ENCODE measurements at regions not wholly inside any gene's neighbourhood (a gene's known extent, or its start where the extent isn't known, plus 50 kb on each side); places are given as distances from the start of the nearest gene placed in this dataset.
A peak's percentile ranks its signal among the peaks of the same experiment; 100 is the strongest.

GRCh38 chr4:145299380-145300076, 119.1 kb upstream of the OTUD4 start:
- Mint-ChIP-seq H3K4me3 (no peak overlapping the region), H3K27me3 (peaks cover 6 to 17% of the 10 kb centered on the region in 2 donors), H3K27ac (no peak overlapping the region), H3K9me3 (no peaks in the 10 kb centered on the region), H3K4me1 (ENCODE audit: low read depth in 2 of 2) (no peaks in the 10 kb centered on the region), H3K36me3 (no peaks in the 10 kb centered on the region)
- DNase-seq (ENCODE audit: low spot score), result no peak
- ATAC-seq, result no peak

DNA sequence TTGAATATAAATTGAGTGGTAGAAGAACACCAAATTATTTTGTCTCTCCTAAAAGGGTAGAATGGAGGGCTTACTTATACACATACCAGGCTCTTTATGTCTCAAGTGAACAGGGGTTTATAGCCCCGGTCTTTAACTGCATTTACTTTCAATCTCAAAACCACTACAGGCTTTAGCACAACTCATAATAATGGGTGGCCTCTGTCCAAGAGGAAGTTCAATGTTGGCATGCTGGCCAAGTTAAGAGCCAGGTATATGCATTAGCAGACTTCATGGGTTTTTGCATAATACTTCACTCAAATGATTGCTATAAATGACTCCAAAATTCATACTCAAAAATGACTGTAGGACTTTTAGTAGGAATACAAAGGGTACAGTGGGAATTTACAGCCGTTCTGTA, 118.5 kb upstream of the OTUD4 start:
- ATAC-seq (no peak), DNase-seq (ENCODE audit: low spot score) (no peak)
- Mint-ChIP-seq H3K36me3 (no peaks in the 10 kb centered on the region), H3K27ac (no peak overlapping the region), H3K27me3 (peaks cover 8 to 23% of the 10 kb centered on the region in 2 donors), H3K4me1 (ENCODE audit: low read depth in 2 of 2) (no peaks in the 10 kb centered on the region), H3K4me3 (no peak overlapping the region), H3K9me3 (no peaks in the 10 kb centered on the region)

GRCh38 chr4:145297556-145297955, 117.2 kb upstream of the OTUD4 start:
- H3K36me3 Mint-ChIP-seq, result no peaks in the 10 kb centered on the region
- no peaks in the 10 kb centered on the region for H3K9me3 Mint-ChIP-seq
- H3K27ac Mint-ChIP-seq, result no peak overlapping the region
- peaks cover 8 to 23% of the 10 kb centered on the region in 2 donors for H3K27me3 Mint-ChIP-seq
- no peak for DNase-seq (ENCODE audit: low spot score)
- no peak for ATAC-seq
- no peak overlapping the region for H3K4me3 Mint-ChIP-seq
- H3K4me1 Mint-ChIP-seq (ENCODE audit: low read depth in 2 of 2), result no peaks in the 10 kb centered on the region

- DNase-seq (ENCODE audit: low spot score) (no peak), ATAC-seq (no peak)
- Mint-ChIP-seq H3K27me3 (peaks cover 13 to 31% of the 10 kb centered on the region in 2 donors), H3K4me3 (no peak overlapping the region), H3K4me1 (ENCODE audit: low read depth in 2 of 2) (no peaks in the 10 kb centered on the region), H3K36me3 (no peaks in the 10 kb centered on the region), H3K27ac (no peak overlapping the region), H3K9me3 (no peaks in the 10 kb centered on the region)
These were observed 115.2 kb upstream of the OTUD4 start for GRCh38 chr4:145295547-145295946.

DNA sequence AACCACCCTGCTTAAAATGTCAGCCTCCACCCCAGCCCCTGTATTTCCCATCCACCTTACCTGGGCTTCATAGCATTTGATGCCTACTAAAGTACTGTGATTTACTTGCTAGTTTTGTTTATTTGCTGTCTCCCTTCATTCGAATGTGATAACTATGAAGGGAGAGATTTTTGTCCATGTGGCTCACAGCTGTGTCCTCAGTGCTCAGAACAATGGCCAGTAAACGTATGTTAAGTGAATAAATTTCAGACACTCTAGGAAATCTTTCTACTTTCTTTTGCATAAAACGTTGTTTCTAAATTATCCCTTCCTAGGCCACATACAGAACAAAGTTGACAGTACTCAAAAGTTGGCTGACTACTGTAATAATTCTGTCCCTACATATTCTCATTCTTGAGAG, 114.7 kb upstream of the OTUD4 start:
- DNase-seq (ENCODE audit: low spot score) (no peak), ATAC-seq (no peak)
- Mint-ChIP-seq H3K27ac (no peak overlapping the region), H3K4me1 (ENCODE audit: low read depth in 2 of 2) (no peaks in the 10 kb centered on the region), H3K4me3 (no peak overlapping the region), H3K9me3 (no peaks in the 10 kb centered on the region), H3K27me3 (peaks cover 13 to 31% of the 10 kb centered on the region in 2 donors), H3K36me3 (no peaks in the 10 kb centered on the region)

GRCh38 chr4:145293658-145294057, 113.3 kb upstream of the OTUD4 start:
- Mint-ChIP-seq H3K9me3 (no peaks in the 10 kb centered on the region), H3K27me3 (peaks cover 14 to 34% of the 10 kb centered on the region in 2 donors), H3K27ac (no peak overlapping the region), H3K36me3 (no peaks in the 10 kb centered on the region), H3K4me3 (no peak overlapping the region), H3K4me1 (ENCODE audit: low read depth in 2 of 2) (no peaks in the 10 kb centered on the region)
- ATAC-seq, result no peak
- no peak for DNase-seq (ENCODE audit: low spot score)

- Mint-ChIP-seq H3K4me1 (ENCODE audit: low read depth in 2 of 2) (no peaks in the 10 kb centered on the region), H3K36me3 (no peaks in the 10 kb centered on the region), H3K4me3 (no peak overlapping the region), H3K27ac (no peak overlapping the region), H3K27me3 (peaks cover 19 to 39% of the 10 kb centered on the region in 2 donors), H3K9me3 (no peaks in the 10 kb centered on the region)
- DNase-seq (ENCODE audit: low spot score) (no peak), ATAC-seq (no peak)
These were observed 110.6 kb upstream of the OTUD4 start for GRCh38 chr4:145290955-145291354.

DNA sequence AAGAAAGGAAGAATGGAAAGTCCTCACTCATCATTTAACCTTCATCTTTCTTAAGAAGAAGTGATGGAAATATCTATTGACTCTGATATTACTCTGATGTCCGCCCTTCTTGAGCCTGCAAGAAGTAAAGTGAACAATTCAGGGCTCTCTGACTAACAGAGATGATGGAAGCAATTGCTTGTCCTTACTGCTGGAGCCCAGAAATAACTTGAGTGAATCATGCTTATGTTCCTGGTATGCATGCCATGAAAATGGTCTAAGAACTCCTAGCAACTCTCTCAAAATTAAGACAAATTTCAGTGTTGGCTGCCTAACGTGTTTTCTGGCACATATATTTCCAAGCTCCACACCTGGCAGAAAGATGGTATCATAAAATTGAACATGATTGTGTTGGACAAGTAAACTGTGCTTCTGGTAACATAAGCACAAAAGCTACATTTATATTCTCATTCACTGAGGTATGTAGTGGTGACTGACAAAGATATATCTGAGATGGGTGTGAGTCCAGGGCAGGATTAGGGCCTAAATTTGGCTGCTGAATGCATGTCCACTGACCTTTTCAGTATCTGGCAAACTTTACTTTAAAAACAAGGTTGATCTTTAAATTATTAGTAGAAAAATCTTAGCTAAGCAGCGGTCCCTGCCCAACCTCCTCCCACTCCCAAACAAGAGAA, 109.2 kb upstream of the OTUD4 start:
- Mint-ChIP-seq H3K27ac (no peak overlapping the region), H3K4me1 (ENCODE audit: low read depth in 2 of 2) (no peaks in the 10 kb centered on the region), H3K9me3 (no peaks in the 10 kb centered on the region), H3K4me3 (no peak overlapping the region), H3K36me3 (no peaks in the 10 kb centered on the region), H3K27me3 (peaks cover 21 to 31% of the 10 kb centered on the region in 2 donors)
- ATAC-seq (no peak), DNase-seq (ENCODE audit: low spot score) (no peak)

DNA sequence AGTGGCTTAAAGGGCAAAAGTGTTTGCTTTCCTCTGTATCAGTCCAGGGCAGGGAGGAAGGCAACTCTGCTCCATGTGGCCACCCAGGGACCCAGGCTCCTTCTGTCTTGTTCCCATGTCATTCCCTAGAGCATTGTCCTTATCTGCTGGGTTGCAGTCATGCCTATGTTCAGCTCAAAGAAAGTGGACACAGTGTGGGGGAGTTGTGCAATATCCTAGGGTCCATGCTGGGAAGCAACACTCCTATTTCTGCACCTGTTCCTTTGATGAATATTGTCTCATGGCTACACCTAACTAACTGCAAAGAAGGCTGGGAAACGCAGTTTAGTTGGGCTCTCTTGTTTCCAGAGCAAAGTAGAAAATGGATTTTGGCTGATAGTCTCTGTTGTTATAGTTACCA, 107.0 kb upstream of the OTUD4 start:
- peaks cover 19 to 26% of the 10 kb centered on the region in 2 donors for H3K27me3 Mint-ChIP-seq
- H3K4me3 Mint-ChIP-seq, result no peak overlapping the region
- no peaks in the 10 kb centered on the region for H3K4me1 Mint-ChIP-seq (ENCODE audit: low read depth in 2 of 2)
- no peaks in the 10 kb centered on the region for H3K9me3 Mint-ChIP-seq
- ATAC-seq (no peak), DNase-seq (ENCODE audit: low spot score) (no peak)
- H3K36me3 Mint-ChIP-seq, result no peaks in the 10 kb centered on the region
- H3K27ac Mint-ChIP-seq, result no peak overlapping the region

DNA sequence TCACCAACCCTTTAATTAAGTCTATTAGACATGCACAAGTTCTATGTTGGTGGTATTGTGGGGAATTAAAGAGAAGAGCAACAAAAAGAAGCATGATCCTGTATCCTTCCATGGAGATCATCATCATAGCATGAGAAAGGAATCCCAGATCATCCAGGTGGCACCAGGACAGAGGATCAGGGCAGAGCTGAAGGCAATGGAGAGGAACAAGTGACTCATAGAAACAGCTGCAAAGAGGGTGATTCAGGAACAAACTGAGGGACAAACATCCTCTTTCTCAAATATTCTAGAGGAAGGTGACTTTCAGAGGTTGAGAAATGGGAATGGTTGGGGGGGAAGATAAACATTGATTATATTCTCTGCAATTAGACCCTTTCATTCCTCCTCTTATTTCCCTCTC, 105.5 kb upstream of the OTUD4 start:
- ATAC-seq (no peak), DNase-seq (ENCODE audit: low spot score) (no peak)
- H3K4me3 Mint-ChIP-seq, result no peak overlapping the region

GRCh38 chr4:145283909-145284308, 103.5 kb upstream of the OTUD4 start:
- Mint-ChIP-seq H3K27ac (no peak overlapping the region), H3K4me3 (no peak overlapping the region), H3K36me3 (no peaks in the 10 kb centered on the region), H3K4me1 (ENCODE audit: low read depth in 2 of 2) (no peaks in the 10 kb centered on the region), H3K9me3 (no peaks in the 10 kb centered on the region), H3K27me3 (peaks cover 17 to 35% of the 10 kb centered on the region in 2 donors)
- no peak for DNase-seq (ENCODE audit: low spot score)
- no peak for ATAC-seq

More for the DNA sequence above, 105.5 kb upstream of the OTUD4 start:
- H3K27ac Mint-ChIP-seq, result no peak overlapping the region
- H3K27me3 Mint-ChIP-seq, result peaks cover 15 to 27% of the 10 kb centered on the region in 2 donors
- no peaks in the 10 kb centered on the region for H3K9me3 Mint-ChIP-seq
- H3K4me1 Mint-ChIP-seq (ENCODE audit: low read depth in 2 of 2), result no peaks in the 10 kb centered on the region
- no peaks in the 10 kb centered on the region for H3K36me3 Mint-ChIP-seq

DNA sequence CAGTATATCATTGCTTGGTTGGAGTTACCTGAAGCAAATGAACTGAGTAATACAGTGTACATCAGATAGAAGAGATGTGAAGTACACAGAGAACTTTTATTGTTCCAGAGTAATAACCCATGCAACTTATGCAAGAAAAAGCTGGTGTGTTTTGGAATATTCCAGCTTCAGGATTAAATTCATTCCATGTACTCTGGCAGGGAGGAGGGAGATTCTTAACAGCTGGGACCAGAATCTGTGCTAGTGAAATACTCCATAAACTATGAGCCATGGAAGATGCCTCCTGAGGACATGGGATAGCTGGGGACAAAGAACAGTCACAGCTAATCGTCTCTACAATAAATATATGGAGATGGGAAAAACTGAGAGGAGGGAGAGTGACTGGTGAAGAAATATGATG, 101.6 kb upstream of the OTUD4 start:
- ATAC-seq (no peak), DNase-seq (ENCODE audit: low spot score) (no peak)
- Mint-ChIP-seq H3K9me3 (no peaks in the 10 kb centered on the region), H3K4me3 (no peak overlapping the region), H3K27ac (no peak overlapping the region), H3K36me3 (no peaks in the 10 kb centered on the region), H3K27me3 (peaks cover 14 to 33% of the 10 kb centered on the region in 2 donors), H3K4me1 (ENCODE audit: low read depth in 2 of 2) (no peaks in the 10 kb centered on the region)

- Mint-ChIP-seq H3K36me3 (no peaks in the 10 kb centered on the region), H3K4me3 (no peak overlapping the region), H3K27ac (no peak overlapping the region), H3K27me3 (peaks cover 14 to 36% of the 10 kb centered on the region in 2 donors), H3K4me1 (ENCODE audit: low read depth in 2 of 2) (no peaks in the 10 kb centered on the region), H3K9me3 (no peaks in the 10 kb centered on the region)
- no peak for DNase-seq (ENCODE audit: low spot score)
- no peak for ATAC-seq
These were observed 100.8 kb upstream of the OTUD4 start for GRCh38 chr4:145281224-145281623.

DNA sequence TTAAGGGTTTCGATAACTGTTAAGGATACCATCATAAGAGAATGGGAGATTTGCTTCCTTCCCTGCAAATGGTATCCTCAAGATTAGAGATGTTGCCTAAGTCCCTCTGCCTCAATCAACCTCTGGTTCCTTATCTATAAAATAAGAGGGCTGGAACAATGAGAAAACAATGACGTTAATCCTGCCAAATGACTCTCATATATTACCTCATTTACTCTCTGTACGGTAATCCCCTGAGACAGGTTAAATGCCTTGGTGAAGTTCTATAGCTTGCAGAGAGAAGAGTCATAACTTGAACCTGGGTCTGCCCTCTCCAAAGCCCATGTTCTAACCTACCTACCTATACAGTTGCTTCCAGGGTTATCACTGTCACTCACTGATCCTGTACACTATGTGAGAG, 100.2 kb upstream of the OTUD4 start:
- Mint-ChIP-seq H3K4me1 (ENCODE audit: low read depth in 2 of 2) (no peaks in the 10 kb centered on the region), H3K4me3 (no peak overlapping the region), H3K36me3 (no peaks in the 10 kb centered on the region), H3K27me3 (peaks cover 14 to 29% of the 10 kb centered on the region in 2 donors), H3K9me3 (no peaks in the 10 kb centered on the region), H3K27ac (no peak overlapping the region)
- no peak for DNase-seq (ENCODE audit: low spot score)
- ATAC-seq, result peak in 1 of 2 donors; percentile 15
